ENCODE measurements at regions not wholly inside any gene's neighbourhood (a gene's known extent, or its start where the extent isn't known, plus 50 kb on each side); places are given as distances from the start of the nearest gene placed in this dataset.

- TF ChIP-seq, protein P1, sequence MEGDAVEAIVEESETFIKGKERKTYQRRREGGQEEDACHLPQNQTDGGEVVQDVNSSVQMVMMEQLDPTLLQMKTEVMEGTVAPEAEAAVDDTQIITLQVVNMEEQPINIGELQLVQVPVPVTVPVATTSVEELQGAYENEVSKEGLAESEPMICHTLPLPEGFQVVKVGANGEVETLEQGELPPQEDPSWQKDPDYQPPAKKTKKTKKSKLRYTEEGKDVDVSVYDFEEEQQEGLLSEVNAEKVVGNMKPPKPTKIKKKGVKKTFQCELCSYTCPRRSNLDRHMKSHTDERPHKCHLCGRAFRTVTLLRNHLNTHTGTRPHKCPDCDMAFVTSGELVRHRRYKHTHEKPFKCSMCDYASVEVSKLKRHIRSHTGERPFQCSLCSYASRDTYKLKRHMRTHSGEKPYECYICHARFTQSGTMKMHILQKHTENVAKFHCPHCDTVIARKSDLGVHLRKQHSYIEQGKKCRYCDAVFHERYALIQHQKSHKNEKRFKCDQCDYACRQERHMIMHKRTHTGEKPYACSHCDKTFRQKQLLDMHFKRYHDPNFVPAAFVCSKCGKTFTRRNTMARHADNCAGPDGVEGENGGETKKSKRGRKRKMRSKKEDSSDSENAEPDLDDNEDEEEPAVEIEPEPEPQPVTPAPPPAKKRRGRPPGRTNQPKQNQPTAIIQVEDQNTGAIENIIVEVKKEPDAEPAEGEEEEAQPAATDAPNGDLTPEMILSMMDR (IDR thresholded peaks at IDR 0.05): no peak
- DNase-seq: no peak
- Histone ChIP-seq H3K4me2 (replicated peaks; ENCODE audit: extremely low read depth, low read length, poor library complexity, severe bottlenecking) (no peak overlapping the region), H3K9ac (ENCODE audit: insufficient read depth, low read length, poor library complexity, severe bottlenecking) (no peak overlapping the region), H3K9me3 (replicated peaks in 1 of 2; ENCODE audit: control insufficient read depth in 1 of 2, insufficient read depth in 1 of 2, low read length in 2 of 2) (no peaks in the 10 kb centered on the region), H2AFZ (ENCODE audit: insufficient read depth, low read depth, low read length, poor library complexity, severe bottlenecking) (no peak overlapping the region), H3K27ac (ENCODE audit: low read depth in 1 of 2, low read length in 2 of 2) (no peak overlapping the region), H3K79me2 (ENCODE audit: insufficient read depth, low read length) (no peaks in the 10 kb centered on the region), H3K36me3 (replicated peaks in 1 of 2; ENCODE audit: control insufficient read depth in 1 of 2, insufficient read depth in 2 of 2, low read length in 2 of 2) (no peaks in the 10 kb centered on the region), H3K27me3 (ENCODE audit: control insufficient read depth in 2 of 2, insufficient read depth in 2 of 2, low read length in 2 of 2) (no peaks in the 10 kb centered on the region), H4K20me1 (ENCODE audit: insufficient read depth, low read length) (no peaks in the 10 kb centered on the region), H3K4me1 (ENCODE audit: control insufficient read depth in 1 of 2, insufficient read depth in 2 of 2, low read length in 2 of 2) (no peaks in the 10 kb centered on the region), H3K4me3 (replicated peaks in 1 of 3; ENCODE audit: low read depth in 2 of 3, low read length in 3 of 3) (no peak overlapping the region)
- intact Hi-C loops (cut with micrococcal nuclease): no loop called here
- no peak overlapping the region for H3K4me3 Mint-ChIP-seq
- H3K36me3 Mint-ChIP-seq: no peaks in the 10 kb centered on the region
- peaks cover 0 to 4% (median 0%) of the 10 kb centered on the region in 3 donors for H3K27me3 Mint-ChIP-seq (ENCODE audit: low read depth in 3 of 3)
- no peak overlapping the region for H3K27ac Mint-ChIP-seq
- H3K4me1 Mint-ChIP-seq: no peaks in the 10 kb centered on the region
- peaks cover 3 to 13% (median 8%) of the 10 kb centered on the region in 7 donors for H3K9me3 Mint-ChIP-seq
These were observed 128.6 kb downstream of the CHIC2 start for GRCh38 chr4:53935780-53936179.

GRCh38 chr4:53932796-53933610 is 131.4 kb downstream of the CHIC2 start:
- H4K20me1 ChIP-seq (ENCODE audit: insufficient read depth, low read length): no peaks in the 10 kb centered on the region
- no peak overlapping the region for H3K9ac ChIP-seq (ENCODE audit: insufficient read depth, low read length, poor library complexity, severe bottlenecking)
- peaks cover 19% of the 10 kb centered on the region in 2 donors for H3K4me1 ChIP-seq (ENCODE audit: control insufficient read depth in 1 of 2, insufficient read depth in 2 of 2, low read length in 2 of 2)
- no peaks in the 10 kb centered on the region for H3K36me3 ChIP-seq (replicated peaks in 1 of 2; ENCODE audit: control insufficient read depth in 1 of 2, insufficient read depth in 2 of 2, low read length in 2 of 2)
- no peak overlapping the region for H2AFZ ChIP-seq (ENCODE audit: insufficient read depth, low read depth, low read length, poor library complexity, severe bottlenecking)
- H3K4me2 ChIP-seq (replicated peaks; ENCODE audit: extremely low read depth, low read length, poor library complexity, severe bottlenecking): no peak overlapping the region
- no peaks in the 10 kb centered on the region for H3K27me3 ChIP-seq (ENCODE audit: control insufficient read depth in 2 of 2, insufficient read depth in 2 of 2, low read length in 2 of 2)
- TF ChIP-seq, protein P1 (IDR thresholded peaks at IDR 0.05): no peak
- Mint-ChIP-seq H3K4me3 (no peak overlapping the region), H3K9me3 (no peaks in the 10 kb centered on the region), H3K4me1 (no peaks in the 10 kb centered on the region), H3K27me3 (ENCODE audit: low read depth in 3 of 3) (peaks cover 0 to 3% (median 0%) of the 10 kb centered on the region in 3 donors), H3K36me3 (no peaks in the 10 kb centered on the region), H3K27ac (peak overlapping the region in 1 of 7 donors; percentile 25)
- intact Hi-C loops (cut with micrococcal nuclease): no loop called here
- H3K4me3 ChIP-seq (replicated peaks in 1 of 3; ENCODE audit: low read depth in 2 of 3, low read length in 3 of 3): no peak overlapping the region
- 100% methylated on average over 6 of the region's 7 CpGs for WGBS (ENCODE audit: insufficient coverage)
- DNase-seq: no peak
- no peak overlapping the region for H3K27ac ChIP-seq (ENCODE audit: low read depth in 1 of 2, low read length in 2 of 2)
- no peaks in the 10 kb centered on the region for H3K79me2 ChIP-seq (ENCODE audit: insufficient read depth, low read length)
- H3K9me3 ChIP-seq (replicated peaks in 1 of 2; ENCODE audit: control insufficient read depth in 1 of 2, insufficient read depth in 1 of 2, low read length in 2 of 2): no peaks in the 10 kb centered on the region

Measured in CD14-positive monocyte (primary cell).